Stimulated activated CD8-positive, alpha-beta memory T cell treated with anti-CD3 and anti-CD28 coated beads, Interleukin-4, amount 100 ng/mL, for 1 hour (primary cell): ENCODE measurements at regions not wholly inside any gene's neighbourhood (a gene's known extent, or its start where the extent isn't known, plus 50 kb on each side); places are given as distances from the start of the nearest gene placed in this dataset.
"Not testable (repeated sequence)": the region's sequence is repeated elsewhere in the genome, so short reads cannot be mapped to it uniquely, and the experiment has no call there.

ENCODE experiments used
- DNase-seq, 2 donors: peaks; one replicate each; pipeline ENCODE4 v3.0.0-alpha.2; 2020; ENCODE audit warnings: low read depth in 2 of 2, low spot score in 1 of 2

DNA sequence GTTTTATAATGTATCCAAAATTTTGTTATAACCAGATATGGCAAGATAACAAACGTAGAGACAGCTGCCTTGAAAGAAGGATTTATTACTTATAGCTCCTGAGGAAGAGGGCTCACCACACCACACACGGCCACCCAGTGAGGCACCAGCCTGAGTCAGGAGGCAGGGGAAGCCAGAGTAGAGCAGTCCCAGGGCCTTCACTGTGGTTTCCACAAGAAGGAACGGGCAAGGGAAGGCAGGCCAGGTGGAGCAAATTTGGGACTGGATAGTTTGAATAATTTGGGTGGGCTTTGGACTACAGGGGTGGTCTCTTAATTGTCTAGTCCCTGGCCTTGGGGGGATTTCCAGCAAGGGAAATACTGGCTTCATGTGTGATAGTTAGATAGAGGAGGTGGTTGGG, 72.5 kb downstream of the RRAGC start:
- DNase-seq: no peak

DNA sequence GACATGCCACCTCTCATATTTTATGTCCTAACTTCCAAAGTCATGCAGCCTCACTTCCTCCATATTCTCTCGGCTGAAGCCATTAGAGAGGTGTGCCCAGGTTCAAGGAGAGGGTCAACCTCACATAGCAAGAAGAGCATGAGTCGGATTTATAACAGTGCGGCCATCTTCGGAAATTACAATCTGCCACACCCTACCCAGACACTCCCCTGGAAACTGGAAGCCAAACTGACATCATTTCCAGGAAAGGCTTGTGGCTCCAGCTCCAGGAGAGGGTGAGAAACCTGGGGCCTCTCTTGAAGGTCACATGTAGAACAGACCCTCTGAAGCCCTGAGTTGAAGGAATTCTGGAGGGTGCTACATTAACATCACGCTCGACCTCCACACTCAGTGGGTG, 73.5 kb downstream of the RRAGC start:
- DNase-seq: no peak

DNA sequence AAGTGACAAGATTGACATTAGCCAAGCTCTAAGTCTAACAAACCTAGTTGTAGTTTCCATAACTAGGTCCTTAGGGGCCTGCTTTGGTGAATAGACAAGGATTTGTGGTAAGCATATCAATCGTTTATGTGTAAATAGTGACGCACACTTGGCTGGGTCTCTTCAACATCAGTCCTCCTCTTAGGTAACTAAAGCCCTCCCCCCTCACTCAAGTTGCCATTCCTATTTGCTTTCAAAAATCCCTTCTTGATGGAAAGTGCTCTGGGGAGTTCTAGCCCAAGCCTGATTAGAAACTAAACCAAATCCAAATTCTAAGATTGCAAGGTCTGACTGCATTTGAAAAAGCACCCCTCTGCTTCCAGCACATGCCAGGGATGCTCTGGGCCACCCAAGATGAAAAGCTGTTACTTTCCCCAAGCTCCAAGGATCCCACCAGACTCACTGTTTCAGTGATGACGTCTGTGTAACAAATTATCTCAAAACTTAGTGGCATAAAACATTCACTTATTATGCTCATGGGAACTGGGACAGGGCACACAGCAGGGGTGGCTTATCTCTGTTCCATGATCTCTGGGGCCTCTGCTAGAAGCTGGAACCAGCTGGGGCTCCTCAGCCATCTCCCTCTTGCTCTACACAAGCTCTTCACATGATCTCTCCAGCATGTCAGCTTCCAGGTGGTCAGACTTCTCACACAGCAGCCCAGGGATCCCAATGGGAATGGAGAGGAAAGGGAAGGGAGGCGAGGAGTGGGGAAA, 74.1 kb downstream of the RRAGC start:
- DNase-seq: no peak

DNA sequence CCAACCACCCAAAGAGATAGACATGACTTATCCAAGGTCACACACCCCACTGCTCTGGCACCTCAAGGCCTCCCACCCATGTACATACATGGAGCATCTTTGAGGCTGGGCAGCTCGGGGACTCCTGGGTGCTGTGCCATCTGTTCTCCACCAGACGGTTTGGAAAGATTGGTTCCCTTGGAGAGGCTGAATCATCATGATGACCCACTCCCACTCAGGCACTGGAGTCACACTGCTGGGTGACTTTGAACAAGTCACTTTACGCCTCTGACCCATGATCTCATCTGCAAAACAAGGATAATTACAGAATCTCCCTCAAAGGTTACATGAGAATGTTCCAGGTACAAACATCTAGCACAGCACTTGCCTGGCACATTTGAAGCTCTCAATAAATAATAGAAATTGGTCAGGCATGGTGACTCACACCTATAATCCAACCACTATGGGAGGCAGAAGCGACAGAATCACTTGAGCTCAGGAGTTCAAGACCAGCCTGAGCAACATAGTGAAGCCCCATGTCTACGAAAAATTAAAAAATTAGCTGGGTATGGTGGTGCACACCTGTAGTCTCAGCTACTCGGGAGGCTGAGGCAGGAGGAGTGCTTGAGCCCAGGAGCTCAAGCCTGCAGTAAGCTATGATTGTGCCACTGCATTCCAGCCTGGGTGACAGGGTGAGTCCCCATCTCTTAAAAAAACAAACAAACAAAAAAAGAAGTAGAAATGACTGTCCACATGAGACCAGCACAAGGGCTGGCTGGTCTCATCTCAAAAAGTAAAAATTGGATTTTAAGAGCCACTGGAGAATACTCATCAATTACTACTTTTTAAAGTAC, 74.9 kb downstream of the RRAGC start:
- DNase-seq: no peak

DNA sequence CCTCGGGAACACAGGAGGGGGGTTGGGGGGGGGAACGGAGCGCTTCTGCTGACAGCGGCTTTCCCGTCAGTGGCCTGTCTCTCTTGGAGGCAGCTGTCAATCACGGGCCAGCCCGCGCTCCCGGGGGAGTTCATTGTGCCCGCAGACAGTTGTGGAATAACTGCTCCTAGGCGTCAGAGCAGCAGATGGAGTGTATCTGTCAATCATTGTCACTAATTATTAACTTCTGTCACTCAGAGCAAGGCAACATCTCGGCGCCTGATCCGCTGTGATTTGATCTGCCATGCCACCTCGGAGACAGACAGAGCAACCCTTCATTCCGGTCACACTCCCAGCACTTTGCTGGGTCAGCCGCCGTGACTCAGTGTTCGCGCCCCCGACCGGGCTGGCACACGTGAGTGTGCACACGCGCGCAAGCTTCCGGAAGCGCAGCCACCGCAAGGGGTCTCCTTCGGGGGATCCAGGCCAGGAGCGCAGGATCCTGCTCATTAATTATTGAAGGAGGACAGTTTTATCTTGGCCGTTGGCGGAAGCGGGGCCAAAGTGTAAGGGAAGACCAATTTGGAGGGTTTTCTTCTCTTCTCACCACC, 75.8 kb downstream of the RRAGC start:
- no peak for DNase-seq

DNA sequence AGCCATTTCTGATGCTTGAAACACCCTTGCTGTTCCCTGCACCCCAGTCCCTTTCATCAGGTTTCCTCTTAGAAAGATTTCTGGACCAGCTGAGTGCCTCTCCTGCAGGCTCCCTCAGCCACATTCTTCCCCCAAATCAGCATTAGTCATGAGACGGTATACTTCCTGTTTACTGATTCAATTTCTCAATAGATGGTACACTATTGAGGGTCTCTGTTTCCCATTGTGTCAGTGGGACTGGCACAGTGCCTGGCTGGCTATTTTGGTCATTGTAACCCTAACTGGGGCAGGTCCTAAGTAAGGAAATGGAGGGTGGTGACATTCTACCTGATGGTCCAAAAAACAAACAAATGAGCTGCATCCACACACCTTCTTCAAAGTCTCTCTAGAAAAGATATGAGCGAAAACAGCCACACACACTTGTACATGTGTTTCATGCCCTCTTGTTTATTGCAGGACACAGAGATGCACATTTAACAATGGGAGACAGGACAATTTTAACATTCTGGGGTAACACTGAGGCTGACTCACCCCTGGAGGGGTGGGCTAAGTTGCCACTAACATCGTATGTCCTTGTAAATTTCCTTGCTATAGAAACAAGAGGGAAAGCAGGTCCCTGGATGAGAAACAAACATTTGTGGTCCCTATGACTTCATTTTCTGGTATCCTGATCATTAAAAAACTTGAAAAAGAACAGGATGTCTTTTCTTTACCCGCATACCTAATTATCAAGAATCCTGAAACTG, 77.5 kb downstream of the RRAGC start:
- no peak for DNase-seq

DNA sequence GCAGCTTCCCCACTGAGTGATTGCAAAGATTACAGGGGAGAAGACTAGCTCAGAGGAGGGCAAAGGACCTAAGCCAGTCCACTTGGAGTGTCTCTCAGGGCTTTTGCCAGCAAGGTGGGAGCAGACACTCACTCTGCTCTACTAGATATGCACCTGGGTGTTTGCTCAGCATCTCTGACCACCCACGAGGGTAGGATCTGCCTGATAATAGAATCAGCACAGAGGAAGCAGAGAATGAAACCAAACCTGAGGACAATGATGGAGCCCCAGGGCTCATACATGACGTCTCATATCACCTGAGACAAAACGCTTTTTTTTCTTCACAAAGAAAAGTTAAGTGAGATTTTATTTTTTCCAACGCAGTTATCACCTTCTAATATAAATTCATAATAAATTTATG, 79.4 kb downstream of the RRAGC start:
- no peak for DNase-seq

DNA sequence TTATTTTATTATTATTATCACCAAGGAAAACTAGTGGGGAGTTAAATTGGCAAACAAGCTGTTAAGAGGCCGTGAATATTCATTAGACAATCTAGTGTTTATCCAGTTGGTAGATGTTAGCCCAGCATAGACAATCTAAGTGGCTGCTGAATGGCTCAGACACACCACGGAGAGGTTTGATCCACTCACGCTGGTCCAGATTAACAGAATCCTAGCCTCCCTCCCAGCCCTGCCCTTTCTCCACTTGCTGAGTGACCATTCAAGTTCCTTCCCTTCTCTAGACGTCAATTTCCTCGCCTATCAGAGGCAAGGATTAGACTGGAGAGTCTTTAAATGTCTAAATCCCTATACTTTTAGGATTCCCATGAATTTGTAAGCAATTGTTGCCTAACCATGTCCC, 80.1 kb downstream of the RRAGC start:
- no peak for DNase-seq

DNA sequence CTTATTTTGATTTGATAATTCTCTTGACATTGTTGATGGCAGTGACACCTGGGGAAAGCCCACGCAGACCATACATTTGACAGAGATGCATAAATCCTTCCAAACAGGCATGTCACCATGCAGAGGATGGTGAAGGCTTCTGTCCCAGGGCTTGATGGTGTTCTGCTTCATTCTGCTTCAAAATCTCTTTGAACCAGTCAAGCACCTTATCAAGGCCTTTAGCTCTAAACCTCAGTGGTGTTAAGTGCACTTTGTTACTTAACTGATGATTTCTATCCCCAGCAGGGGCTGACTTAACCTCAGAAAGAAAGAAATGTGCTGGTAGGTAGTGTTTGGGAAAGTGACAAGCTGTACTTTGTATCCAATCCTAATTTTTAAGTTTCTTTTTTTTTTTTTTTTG, 81.1 kb downstream of the RRAGC start:
- DNase-seq: no peak

DNA sequence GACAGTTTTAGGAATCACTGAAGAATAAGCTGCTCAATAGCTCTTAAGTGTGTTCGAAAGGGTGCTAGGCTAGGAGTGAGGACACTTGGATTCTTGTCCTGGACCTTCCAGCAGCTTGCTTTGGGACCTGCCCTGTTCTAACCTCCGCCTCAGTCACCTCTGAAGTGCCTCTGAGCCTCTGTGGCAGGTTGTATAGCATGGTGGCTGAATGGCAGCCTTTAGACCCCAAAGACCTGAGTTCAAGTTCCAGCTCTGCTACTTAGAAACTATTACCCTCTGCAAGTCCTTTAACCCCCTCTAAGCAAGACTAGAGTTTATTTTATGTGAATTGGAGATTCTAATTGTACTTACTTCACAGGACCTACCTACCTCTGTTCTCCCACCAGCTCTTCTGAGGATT, 81.5 kb downstream of the RRAGC start:
- DNase-seq: no peak

DNA sequence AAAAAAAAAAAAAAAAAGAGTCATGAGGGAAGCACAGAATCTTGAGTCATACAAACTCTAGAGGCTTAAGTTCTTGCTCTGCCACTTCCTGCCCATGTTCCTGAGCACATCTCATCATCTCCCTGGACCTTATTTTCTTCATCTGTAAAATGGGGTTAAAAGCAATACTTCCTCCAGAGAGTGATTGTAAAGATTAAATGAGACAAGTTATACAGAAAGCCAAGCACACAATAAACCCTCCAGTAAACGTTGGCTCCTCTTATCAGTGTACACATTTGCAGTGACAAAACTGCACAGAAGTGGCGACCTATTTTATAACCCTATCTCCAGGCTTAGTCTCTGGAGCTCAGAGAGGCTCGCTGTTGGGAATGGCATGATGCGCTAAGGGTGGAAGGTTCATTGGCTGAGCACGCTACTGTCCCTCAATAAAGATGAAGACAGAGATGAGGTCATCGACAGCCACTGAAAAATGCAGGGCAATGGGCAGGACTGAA, 82.1 kb downstream of the RRAGC start:
- DNase-seq: no peak

DNA sequence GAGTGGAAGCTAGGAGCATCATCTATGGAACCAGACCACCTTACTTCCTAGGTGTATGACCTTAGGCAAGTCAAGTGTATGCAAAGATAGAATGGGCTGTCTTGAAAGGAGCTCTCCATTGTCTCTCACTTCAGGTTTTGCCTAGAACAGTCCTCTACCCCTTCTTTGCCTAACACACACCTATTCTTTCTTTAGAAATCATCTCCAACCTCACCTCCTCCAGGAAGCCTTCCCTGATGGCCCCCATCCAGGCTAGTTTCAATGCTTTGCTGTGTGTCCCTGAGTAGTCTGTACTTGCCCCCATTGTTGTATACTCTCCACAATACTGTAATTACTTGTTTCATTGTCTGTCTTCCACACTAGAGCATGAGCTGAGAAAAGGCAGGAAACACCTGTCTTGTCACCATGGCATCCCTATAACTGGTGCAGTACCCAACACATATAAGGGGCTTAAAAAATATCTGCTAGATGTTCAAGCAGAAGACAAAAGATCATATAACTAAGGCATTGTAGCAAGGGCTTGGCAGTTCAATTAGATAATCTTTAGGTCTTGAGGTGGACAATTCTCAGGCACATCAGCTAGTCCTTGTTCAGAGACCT, 83.0 kb downstream of the RRAGC start:
- DNase-seq: no peak

DNA sequence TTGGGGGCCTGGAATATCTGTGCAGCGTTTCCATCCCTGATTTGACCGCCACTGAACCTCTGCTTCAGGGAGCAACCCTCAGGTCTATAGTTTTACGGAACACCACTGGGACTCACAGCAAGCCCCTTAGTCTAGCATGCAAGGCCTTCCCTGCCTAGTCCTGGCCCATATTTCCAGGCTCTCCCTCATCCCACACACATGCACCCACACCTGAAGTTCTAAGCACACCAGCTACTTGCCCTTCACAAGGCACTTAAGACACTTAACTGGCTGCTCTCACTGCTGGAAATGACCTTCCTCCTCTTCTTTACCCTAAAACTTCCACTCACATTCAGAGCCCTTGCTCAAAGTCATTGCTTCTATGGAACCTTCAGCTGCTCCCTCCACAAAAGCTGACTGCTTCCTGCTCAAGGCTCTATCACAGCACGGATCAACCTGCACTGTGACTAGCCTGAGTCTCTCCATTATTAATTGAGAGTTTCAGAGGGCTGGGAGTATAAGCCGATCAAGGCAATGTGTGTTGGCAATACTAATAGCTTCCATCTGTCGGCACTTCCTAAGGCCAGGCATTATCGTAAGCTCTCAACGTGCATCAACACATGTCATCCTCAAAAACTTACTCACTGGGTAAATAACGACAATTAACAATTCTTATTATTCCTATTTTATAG, 84.3 kb downstream of the RRAGC start:
- no peak for DNase-seq

DNA sequence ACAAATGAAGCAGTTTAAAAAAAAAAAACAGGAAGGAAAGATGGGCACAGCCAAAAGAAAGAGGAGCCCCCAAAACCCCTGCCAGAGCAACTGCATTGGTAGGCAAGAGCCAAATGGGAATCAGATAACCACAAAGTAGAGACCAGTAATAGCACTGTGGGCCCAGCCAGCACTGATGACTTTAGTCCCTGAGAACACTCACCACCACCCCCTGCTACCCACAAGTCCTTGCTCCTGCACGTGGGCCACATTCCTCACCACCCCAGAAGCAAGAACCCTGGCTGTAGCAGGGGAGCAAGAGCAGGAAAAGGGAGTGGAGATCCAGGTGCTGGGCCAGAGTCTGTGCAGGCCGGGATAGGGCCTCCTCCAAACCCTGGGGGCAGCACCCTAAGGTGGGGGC, 86.1 kb downstream of the RRAGC start:
- DNase-seq: no peak

DNA sequence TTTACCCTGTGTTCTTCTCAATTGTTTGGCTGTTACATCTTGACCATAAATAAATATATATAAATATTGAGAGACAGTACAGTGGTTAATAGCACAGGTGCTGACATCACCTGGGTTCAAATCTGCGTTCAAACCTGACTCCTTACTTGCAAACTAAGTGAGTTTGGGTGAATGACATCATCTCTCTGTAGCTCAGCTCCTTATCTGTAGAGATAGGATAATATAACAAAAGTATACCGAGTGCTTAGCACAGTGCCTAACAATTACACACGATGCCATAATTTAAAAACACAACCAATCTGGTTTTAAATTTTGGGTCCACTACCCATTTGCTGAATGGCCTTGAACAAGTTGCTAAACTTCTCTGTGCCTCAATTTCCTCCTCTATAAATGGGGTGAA, 86.6 kb downstream of the RRAGC start:
- no peak for DNase-seq

DNA sequence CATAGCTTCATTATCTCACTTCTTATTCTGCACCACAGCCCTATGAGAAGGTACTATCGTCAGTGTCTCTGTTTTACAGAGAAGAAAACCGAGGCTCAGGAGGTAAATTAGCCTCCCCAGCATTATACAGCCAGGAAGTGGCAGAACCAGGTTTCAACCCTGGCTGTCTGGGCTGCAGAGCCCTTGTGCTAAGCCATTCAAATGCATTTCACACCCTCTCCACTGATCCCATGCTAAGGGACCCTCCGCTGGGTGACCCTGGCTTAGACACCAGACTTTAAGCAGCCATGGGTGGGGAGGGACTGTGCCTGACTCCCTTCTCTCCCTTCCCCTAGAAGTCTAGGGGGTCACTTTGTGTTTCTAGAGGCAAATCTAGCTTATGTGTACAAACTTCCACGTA, 87.5 kb downstream of the RRAGC start:
- DNase-seq: no peak

DNA sequence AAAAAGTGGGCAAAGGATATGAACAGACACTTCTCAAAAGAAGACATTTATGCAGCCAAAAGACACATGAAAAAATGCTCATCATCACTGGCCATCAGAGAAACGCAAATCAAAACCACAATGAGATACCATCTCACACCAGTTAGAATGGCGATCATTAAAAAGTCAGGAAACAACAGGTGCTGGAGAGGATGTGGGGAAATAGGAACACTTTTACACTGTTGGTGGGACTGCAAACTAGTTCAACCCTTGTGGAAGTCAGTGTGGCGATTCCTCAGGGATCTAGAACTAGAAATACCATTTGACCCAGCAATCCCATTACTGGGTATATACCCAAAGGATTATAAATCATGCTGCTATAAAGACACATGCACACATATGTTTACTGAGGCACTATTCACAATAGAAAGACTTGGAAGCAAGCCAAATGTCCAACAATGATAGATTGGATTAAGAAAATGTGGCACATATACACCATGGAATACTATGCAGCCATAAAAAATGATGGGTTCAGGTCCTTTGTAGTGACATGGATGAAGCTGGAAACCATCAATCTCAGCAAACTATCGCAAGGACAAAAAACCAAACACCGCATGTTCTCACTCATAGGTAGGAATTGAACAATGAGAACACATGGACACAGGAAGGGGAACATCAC, 88.9 kb downstream of the RRAGC start:
- not testable (repeated sequence) for DNase-seq

DNA sequence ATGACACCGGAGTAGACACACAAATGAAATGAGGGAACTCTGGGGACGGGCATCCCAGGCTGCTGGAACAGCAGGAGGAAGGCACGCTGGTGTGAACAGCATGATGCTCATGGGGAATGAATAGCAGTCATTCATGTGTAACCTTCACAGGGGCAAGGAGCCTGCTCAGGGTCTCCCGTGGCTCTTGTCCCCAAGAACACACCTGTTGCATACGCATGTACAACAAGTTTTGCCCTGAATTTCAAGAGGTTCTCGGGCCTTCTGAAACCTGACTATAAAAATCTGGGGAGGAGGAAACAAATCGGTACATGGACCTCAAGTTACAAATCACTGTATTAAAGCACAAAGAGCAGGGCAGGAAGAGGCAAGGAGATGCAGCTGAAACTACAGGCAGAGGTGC, 93.4 kb downstream of the RRAGC start:
- no peak for DNase-seq

DNA sequence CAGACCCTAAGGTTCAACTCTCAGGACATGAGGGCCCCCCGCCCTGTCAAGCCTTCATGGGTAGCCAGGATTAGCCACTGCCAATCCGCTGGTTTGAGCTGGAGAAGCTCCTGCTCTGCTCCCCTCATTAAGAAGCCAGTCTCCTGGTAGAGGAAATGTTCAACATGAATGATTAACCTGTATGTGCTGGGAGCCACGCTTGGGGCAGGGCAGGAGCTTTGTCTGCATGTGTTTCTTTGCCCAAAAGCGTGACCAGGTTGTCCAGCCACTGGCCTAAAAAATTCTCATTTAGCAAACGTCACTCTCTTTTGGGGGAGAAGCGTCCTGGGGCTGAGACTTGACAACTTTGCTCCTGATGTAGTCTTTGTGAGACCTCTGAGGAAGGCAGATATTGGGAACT, 96.5 kb downstream of the RRAGC start:
- DNase-seq: no peak

DNA sequence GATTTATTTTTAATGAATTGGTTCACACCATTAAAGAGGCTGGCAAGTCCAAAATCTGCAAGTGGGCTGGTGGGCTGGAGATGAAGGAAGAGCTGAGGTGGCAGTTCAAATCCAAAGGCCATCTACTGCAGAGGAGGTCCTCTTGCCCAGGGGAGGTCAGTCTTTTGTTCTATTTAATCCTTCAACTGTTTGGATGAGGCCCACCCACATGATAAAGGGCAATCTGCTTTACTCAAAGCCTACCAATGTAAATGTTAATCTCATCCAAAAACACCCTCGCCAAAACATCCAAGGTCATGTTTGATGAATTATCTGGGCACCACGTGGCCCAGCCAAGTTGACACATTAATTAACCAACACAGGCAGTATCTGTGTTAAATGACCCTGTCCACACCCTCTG, 99.0 kb downstream of the RRAGC start:
- no peak for DNase-seq
